RWPE2 (cell line): ENCODE measurements at regions not wholly inside any gene's neighbourhood (a gene's known extent, or its start where the extent isn't known, plus 50 kb on each side); places are given as distances from the start of the nearest gene placed in this dataset.

Source experiments
- ATAC-seq: fragments of 200-7000 bp; cut with Tn5 transposase; 3 replicates; pipeline ENCODE4 v1.9.1; 2021; ENCODE audit warnings: low read depth
- DNase-seq: peaks from one replicate; pipeline ENCODE4 v3.0.0-alpha.2; 2020; ENCODE audit warnings: low spot score
- H3K27ac ChIP-seq: fragments of 450-650 bp; 2 replicates; pipeline ENCODE4 v1.5.1; 2017; ENCODE audit warnings: mild to moderate bottlenecking; ENCODE audit not compliant: poor library complexity, severe bottlenecking
- H3K27me3 ChIP-seq: fragments of 250-450 bp; sonication (Bioruptor Pico); 2 replicates; pipeline ENCODE4 v1.5.1; 2021; ENCODE audit warnings: mild to moderate bottlenecking, moderate library complexity; ENCODE audit not compliant: insufficient read depth, poor library complexity, severe bottlenecking
- H3K36me3 ChIP-seq: fragments of 250-450 bp; sonication (Bioruptor Pico); 2 replicates; pipeline ENCODE4 v1.5.1; 2020; ENCODE audit warnings: low read depth, mild to moderate bottlenecking, moderate library complexity
- H3K4me1 ChIP-seq: fragments of 250-450 bp; sonication (Bioruptor Pico); 2 replicates; pipeline ENCODE4 v1.5.1; 2021; ENCODE audit warnings: mild to moderate bottlenecking, moderate library complexity; ENCODE audit not compliant: insufficient read depth, poor library complexity, severe bottlenecking
- H3K4me3 ChIP-seq: fragments of 250-450 bp; sonication (Bioruptor Pico); 2 replicates; pipeline ENCODE4 v1.5.1; 2021; ENCODE audit warnings: mild to moderate bottlenecking, moderate library complexity; ENCODE audit not compliant: severe bottlenecking
- H3K9me3 ChIP-seq: fragments of 250-450 bp; sonication (Bioruptor Pico); 2 replicates; pipeline ENCODE4 v1.5.1; 2021; ENCODE audit warnings: mild to moderate bottlenecking, moderate library complexity; ENCODE audit not compliant: severe bottlenecking
- CTCF ChIP-seq: fragments of 450-650 bp; IDR thresholded peaks from one replicate; pipeline ENCODE4 v1.5.1; 2017; ENCODE audit warnings: mild to moderate bottlenecking, moderate library complexity; ENCODE audit not compliant: poor library complexity, severe bottlenecking

- Histone ChIP-seq H3K27ac (no peak overlapping the region), H3K27me3 (no peaks in the 10 kb centered on the region), H3K9me3 (no peaks in the 10 kb centered on the region), H3K4me1 (no peaks in the 10 kb centered on the region), H3K36me3 (no peaks in the 10 kb centered on the region), H3K4me3 (no peak overlapping the region)
- ATAC-seq (no peak), DNase-seq (no peak)
- TF ChIP-seq CTCF: no peak
Observed at GRCh38 chr2:386406-387103, 98.7 kb upstream of the ALKAL2 start.

DNA sequence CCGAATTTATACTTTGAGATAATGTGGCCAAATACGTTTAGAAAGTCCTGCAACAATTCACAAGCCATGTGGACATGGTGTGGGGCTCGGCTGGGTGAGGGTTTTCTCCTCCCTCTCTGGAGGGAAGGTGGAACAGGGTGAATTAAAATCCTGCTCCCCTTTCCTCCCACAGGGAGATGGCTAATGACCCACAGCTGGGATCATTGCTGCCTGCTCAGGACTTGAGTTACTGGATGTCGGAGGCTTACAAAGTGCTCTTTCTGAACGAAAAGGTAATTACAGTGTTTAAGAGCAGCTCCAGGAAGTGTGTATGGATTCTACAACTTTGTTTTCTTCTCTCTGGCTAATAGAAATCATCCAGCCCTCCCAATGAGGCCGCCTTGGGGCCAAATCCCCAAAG lies 97.9 kb upstream of the ALKAL2 start:
- Histone ChIP-seq H3K27me3 (no peaks in the 10 kb centered on the region), H3K36me3 (no peaks in the 10 kb centered on the region), H3K9me3 (no peaks in the 10 kb centered on the region), H3K4me3 (no peak overlapping the region), H3K27ac (no peak overlapping the region), H3K4me1 (no peaks in the 10 kb centered on the region)
- DNase-seq (no peak), ATAC-seq (no peak)
- TF ChIP-seq CTCF: no peak

GRCh38 chr2:385061-385460 lies 97.2 kb upstream of the ALKAL2 start:
- ATAC-seq (no peak), DNase-seq (no peak)
- Histone ChIP-seq H3K9me3 (no peaks in the 10 kb centered on the region), H3K4me1 (no peaks in the 10 kb centered on the region), H3K27ac (no peak overlapping the region), H3K27me3 (no peaks in the 10 kb centered on the region), H3K4me3 (no peak overlapping the region), H3K36me3 (no peaks in the 10 kb centered on the region)
- no peak for TF ChIP-seq CTCF

GRCh38 chr2:383888-384287 lies 96.0 kb upstream of the ALKAL2 start:
- Histone ChIP-seq H3K9me3 (no peaks in the 10 kb centered on the region), H3K27ac (no peak overlapping the region), H3K4me3 (no peak overlapping the region), H3K4me1 (no peaks in the 10 kb centered on the region), H3K36me3 (no peaks in the 10 kb centered on the region), H3K27me3 (no peaks in the 10 kb centered on the region)
- ATAC-seq (peak; percentile 96), DNase-seq (no peak)
- TF ChIP-seq CTCF: no peak

- no peak for TF ChIP-seq CTCF
- Histone ChIP-seq H3K4me3 (no peak overlapping the region), H3K9me3 (no peaks in the 10 kb centered on the region), H3K36me3 (no peaks in the 10 kb centered on the region), H3K4me1 (no peaks in the 10 kb centered on the region), H3K27ac (no peak overlapping the region), H3K27me3 (no peaks in the 10 kb centered on the region)
- ATAC-seq (no peak), DNase-seq (no peak)
Observed at GRCh38 chr2:383178-383577, 95.3 kb upstream of the ALKAL2 start.
